Right ventricle myocardium inferior (tissue), 1 donor: ENCODE measurements at regions not wholly inside any gene's neighbourhood (a gene's known extent, or its start where the extent isn't known, plus 50 kb on each side); places are given as distances from the start of the nearest gene placed in this dataset.
"Not testable (repeated sequence)": the region's sequence is repeated elsewhere in the genome, so short reads cannot be mapped to it uniquely, and the experiment has no call there.

Experiments
- ATAC-seq: fragments of 200-7000 bp; cut with Tn5 transposase; one replicate; pipeline ENCODE4 v1.9.1; 2020; ENCODE audit warnings: mild to moderate bottlenecking, moderate library complexity
- DNase-seq: peaks from one replicate; pipeline ENCODE4 v3.0.0; 2021; ENCODE audit errors: missing footprints
- intact Hi-C: fragments of 100-400 bp; cut with DNase I; formaldehyde crosslinking; loops from one replicate; pipeline ENCODE4 v1.11.0; 2022
- donor health status: DM: no; HTN: yes; CAD: no; lungs with severe emphysema.

GRCh38 chr6:167684276-167685104, 142.2 kb upstream of the AFDN start:
- ATAC-seq: no peak
- intact Hi-C loops: loop anchor here (5.0 kb wide), 1 partner anchor 68 kb away; no protein-coding TSS in a partner anchor
- DNase-seq: no peak

GRCh38 chr6:167685654-167686053, 141.1 kb upstream of the AFDN start:
- no peak for ATAC-seq

GRCh38 chr6:167686204-167686893, 140.4 kb upstream of the AFDN start:
- intact Hi-C loops: no loop called here
- ATAC-seq: no peak
- no peak for DNase-seq

More at GRCh38 chr6:167685654-167686053, 141.1 kb upstream of the AFDN start:
- intact Hi-C loops: no loop called here
- DNase-seq: no peak

GRCh38 chr6:167687116-167687725, 139.5 kb upstream of the AFDN start:
- DNase-seq (no peak), ATAC-seq (no peak)
- intact Hi-C loops: no loop called here

GRCh38 chr6:167688123-167688522, 138.6 kb upstream of the AFDN start:
- no peak for ATAC-seq
- DNase-seq: no peak
- intact Hi-C loops: no loop called here

GRCh38 chr6:167689278-167689677, 137.4 kb upstream of the AFDN start:
- intact Hi-C loops: no loop called here
- DNase-seq: peak; percentile 44
- no peak for ATAC-seq

- intact Hi-C loops: no loop called here
- DNase-seq (peak; percentile 16), ATAC-seq (peak; percentile 49)
These were observed 137.0 kb upstream of the AFDN start for GRCh38 chr6:167689751-167690150.

GRCh38 chr6:167690167-167690922, 136.4 kb upstream of the AFDN start:
- ATAC-seq, intact Hi-C loops: not testable (repeated sequence)

GRCh38 chr6:167690931-167691330, 135.8 kb upstream of the AFDN start:
- ATAC-seq (no peak), DNase-seq (no peak)
- intact Hi-C loops: no loop called here

More at GRCh38 chr6:167690167-167690922, 136.4 kb upstream of the AFDN start:
- not testable (repeated sequence) for DNase-seq

GRCh38 chr6:167691533-167692312, 135.0 kb upstream of the AFDN start:
- intact Hi-C loops: no loop called here
- DNase-seq: no peak
- no peak for ATAC-seq

GRCh38 chr6:167693478-167693877, 133.2 kb upstream of the AFDN start:
- intact Hi-C loops, DNase-seq, ATAC-seq: not testable (repeated sequence)

GRCh38 chr6:167695831-167696230, 130.9 kb upstream of the AFDN start:
- intact Hi-C loops: no loop called here
- DNase-seq (no peak), ATAC-seq (no peak)

GRCh38 chr6:167696296-167696695, 130.4 kb upstream of the AFDN start:
- no peak for DNase-seq
- intact Hi-C loops: no loop called here
- no peak for ATAC-seq

- no peak for ATAC-seq
These were observed 129.4 kb upstream of the AFDN start for GRCh38 chr6:167697316-167697715.

GRCh38 chr6:167698540-167698939, 128.2 kb upstream of the AFDN start:
- DNase-seq (no peak), ATAC-seq (no peak)
- intact Hi-C loops: no loop called here

More at GRCh38 chr6:167697316-167697715, 129.4 kb upstream of the AFDN start:
- intact Hi-C loops: no loop called here
- no peak for DNase-seq

- peak; percentile 93 for ATAC-seq
- intact Hi-C loops: no loop called here
- DNase-seq: peak; percentile 87
These were observed 127.4 kb upstream of the AFDN start for GRCh38 chr6:167699141-167699931.

GRCh38 chr6:167700199-167700598, 126.5 kb upstream of the AFDN start:
- DNase-seq (no peak), ATAC-seq (no peak)
- intact Hi-C loops: no loop called here
